ENCODE measurements at regions not wholly inside any gene's neighbourhood (a gene's known extent, or its start where the extent isn't known, plus 50 kb on each side); places are given as distances from the start of the nearest gene placed in this dataset.
"Not testable (repeated sequence)": the region's sequence is repeated elsewhere in the genome, so short reads cannot be mapped to it uniquely, and the experiment has no call there.

GRCh38 chr2:5148392-5149085 lies 543.6 kb upstream of the SOX11 start:
- DNase-seq (ENCODE audit: low spot score): no peak

- no peak for DNase-seq (ENCODE audit: low spot score)
These were observed 541.3 kb upstream of the SOX11 start for GRCh38 chr2:5150871-5151270.

- DNase-seq (ENCODE audit: low spot score): no peak
These were observed 527.2 kb upstream of the SOX11 start for GRCh38 chr2:5164776-5165525.

- DNase-seq (ENCODE audit: low spot score): no peak
These were observed 519.3 kb upstream of the SOX11 start for GRCh38 chr2:5172923-5173322.

DNA sequence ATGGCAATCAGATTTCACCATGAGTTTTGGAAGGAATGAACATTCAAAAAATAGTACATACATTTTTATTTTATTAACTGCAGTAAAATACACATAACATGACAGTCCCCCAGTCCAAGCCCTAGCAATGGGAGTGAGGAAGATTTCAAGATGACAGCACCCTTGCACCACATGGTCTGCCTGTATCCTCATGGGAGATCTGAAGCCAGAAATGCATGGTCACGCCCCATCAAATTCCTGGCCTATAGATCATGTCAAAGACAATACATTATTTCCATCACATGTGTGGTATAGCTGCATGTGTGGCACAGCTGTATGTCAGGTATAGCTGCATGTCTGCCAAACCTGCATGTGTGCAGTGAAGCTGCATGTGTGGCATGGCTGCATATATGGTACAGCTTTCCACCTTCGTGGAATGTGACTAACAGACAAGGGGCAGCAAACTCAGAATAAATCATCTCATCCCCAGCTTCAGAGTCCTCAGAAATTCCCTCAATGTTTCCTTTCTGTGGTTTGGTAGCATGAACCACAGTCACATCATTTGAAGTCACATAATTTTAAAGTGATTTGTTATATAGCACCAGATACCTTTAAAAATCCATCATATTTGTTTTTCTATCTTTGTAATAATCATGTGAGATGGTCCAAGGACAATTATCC lies 518.2 kb upstream of the SOX11 start:
- no peak for DNase-seq (ENCODE audit: low spot score)

GRCh38 chr2:5175231-5175630 lies 517.0 kb upstream of the SOX11 start:
- no peak for DNase-seq (ENCODE audit: low spot score)

DNA sequence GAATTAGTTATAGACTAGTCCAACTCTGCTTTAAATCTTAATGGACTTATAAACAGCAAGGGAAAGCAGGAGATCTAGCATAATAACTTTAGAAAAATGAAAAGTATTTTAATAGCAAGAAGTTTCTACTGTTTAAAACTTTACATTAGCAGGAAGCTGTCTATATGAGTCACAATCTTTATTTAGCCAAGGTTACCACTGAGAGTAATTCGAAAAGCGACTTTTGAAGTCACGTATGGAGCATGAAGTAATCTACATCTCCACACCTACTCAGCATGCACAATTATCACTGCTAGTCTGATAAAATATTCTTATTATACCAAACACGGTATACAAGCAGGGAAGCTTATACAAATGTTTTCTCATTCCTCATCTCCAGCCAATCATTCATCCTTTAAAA lies 515.4 kb upstream of the SOX11 start:
- DNase-seq (ENCODE audit: low spot score): no peak

- DNase-seq (ENCODE audit: low spot score): no peak
These were observed 509.2 kb upstream of the SOX11 start for GRCh38 chr2:5183031-5183430.

DNA sequence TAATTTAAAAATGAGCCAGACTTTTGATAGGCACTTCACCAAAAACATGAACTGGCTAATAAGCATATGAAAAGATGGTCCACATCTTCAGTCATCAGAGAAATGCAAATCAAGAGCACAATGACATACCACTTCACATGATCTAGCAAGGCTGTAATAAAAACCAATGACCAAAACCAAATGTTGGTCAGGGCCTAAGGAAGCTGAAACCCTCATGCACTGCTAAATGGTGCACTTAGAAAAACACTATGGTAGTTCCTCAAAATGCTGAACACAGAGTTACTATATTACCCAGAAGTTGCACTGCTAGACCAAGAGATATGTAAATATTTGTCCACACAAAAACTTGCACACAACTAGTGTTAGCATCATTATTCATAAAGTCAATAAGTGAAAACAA lies 504.9 kb upstream of the SOX11 start:
- DNase-seq (ENCODE audit: low spot score): no peak

DNA sequence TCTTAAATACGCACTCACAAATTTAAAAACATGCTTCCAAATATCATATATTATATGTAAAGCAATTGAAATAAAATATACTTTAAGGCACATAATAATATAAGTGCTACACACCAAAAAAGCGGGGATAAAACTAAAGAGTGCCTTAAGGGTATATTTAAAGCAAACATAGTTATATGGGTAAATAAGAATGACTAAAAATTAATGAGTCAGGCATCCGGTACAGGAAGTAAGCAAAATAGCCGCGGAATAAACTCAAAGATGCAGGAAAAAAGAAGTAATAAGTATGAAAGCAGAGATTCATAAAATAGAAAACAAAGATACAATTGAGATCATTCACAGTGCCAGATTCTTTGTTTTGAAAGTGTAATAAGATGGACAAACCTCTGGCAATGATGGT lies 503.5 kb upstream of the SOX11 start:
- DNase-seq (ENCODE audit: low spot score): no peak

GRCh38 chr2:5190023-5190422 lies 502.2 kb upstream of the SOX11 start:
- no peak for DNase-seq (ENCODE audit: low spot score)

- no peak for DNase-seq (ENCODE audit: low spot score)
These were observed 496.5 kb upstream of the SOX11 start for GRCh38 chr2:5195636-5196035.

- no peak for DNase-seq (ENCODE audit: low spot score)
These were observed 488.9 kb upstream of the SOX11 start for GRCh38 chr2:5203134-5203755.

DNA sequence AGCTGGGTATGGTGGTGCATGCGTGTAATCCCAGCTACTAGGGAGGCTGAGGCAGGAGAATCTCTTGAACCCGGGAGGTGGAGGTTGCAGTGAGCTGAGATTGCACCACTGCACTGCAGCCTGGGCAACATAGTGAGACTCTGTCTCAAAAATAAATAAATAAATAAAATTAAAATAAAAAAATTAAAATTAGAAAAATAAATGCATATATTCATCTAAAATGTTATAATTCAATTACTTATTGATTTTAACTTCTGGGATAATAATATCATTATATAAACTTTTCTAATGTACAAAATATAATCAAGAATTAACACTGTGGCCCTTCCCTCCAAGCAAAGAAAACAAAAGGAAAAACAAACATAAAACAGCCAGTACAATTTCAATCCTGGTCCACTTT lies 485.4 kb upstream of the SOX11 start:
- not testable (repeated sequence) for DNase-seq (ENCODE audit: low spot score)

DNA sequence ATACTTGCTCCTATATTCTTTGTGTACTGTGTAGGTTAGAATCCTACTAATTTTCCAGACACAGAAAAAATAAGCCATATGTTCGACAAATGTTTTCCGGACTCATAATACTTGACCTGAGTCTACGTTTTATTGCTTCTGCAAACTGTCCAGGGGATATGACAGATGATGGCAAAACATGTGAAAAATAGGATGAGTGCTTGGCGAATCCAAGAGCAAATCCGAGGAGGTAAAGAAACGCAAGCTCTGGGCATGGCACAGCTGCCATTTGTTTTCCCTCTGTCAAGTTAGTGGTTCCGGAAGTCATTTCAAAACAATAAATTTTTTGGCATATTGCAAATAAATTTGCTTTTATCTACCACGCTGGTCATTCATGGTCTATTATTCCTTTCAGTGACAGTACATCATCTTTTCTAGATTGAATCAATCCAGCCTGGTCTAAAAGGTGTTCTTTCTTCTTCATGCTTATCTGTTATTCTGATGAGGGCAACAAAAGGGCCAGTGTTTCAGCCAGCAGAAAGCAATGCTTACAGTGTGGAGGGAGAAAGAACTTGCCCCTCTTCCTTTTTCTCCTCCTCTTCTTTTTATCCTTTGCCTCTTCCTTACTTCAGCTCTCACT lies 476.1 kb upstream of the SOX11 start:
- no peak for DNase-seq (ENCODE audit: low spot score)

DNA sequence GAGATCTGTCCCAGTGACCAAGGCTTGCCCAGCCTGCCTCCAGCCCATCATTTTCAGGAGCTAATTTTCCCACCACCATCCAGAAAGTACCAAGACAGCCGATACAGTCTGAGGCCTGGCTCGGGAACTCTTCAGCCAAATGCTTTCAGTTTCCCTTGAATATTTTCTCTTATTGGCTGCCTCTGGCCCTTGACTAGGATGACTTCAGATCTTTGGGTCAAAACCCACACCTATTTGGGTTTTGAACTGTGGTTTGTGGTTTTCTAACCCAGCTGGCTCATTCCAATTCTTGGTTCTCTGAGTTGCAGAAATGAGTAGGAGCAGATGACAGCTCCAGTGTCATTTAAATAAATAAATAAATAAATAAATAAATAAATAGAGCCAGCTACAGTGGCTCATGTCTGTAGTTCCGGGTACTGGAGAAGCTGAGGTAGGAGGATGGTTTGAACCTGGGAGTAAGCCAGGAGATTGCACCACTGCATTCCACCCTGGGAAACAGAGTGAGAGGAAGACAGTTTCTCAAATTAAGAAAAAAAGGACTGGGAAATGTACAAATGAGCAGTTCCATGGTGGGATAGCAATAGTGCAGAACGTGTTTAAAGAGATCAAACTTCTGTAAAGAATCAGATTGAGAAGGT lies 465.0 kb upstream of the SOX11 start:
- no peak for DNase-seq (ENCODE audit: low spot score)

DNA sequence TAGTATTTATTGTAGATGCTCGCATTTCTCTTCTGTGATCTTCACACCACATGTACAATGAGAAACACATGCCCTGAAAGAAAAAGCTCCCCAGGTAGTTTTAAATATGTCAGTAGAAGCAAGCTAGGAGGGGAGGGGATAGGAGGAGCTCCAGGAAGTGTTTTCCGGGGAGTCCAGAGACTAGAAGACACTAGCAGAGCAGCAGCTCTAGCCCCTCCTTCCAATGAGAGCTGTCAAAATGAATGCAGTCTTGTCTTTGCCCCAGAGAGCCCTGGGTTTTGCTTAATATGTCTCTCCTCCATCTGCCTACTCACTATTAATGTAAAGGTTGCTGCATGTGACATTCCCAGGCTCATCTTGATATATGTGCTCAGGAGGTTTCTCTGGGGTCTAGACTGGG lies 462.6 kb upstream of the SOX11 start:
- DNase-seq (ENCODE audit: low spot score): no peak

DNA sequence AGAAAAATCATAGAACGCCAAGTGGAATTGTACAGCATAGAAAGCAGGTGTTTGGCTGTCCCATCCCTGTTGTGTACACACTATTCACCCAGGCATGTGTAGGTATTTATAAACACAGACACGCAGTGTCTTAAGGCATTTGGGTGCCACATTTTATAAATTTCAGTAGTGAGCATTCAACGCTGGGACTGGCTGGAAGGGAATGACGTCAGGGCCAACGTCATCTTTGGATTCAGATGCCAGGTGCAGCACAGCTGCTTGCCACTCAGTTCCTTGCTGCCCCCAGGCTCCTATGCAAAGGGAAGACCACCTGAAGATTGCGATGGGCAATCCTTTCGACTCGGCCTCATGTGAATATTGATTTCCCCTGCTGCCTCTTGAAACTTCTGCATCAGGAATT lies 461.7 kb upstream of the SOX11 start:
- no peak for DNase-seq (ENCODE audit: low spot score)

DNA sequence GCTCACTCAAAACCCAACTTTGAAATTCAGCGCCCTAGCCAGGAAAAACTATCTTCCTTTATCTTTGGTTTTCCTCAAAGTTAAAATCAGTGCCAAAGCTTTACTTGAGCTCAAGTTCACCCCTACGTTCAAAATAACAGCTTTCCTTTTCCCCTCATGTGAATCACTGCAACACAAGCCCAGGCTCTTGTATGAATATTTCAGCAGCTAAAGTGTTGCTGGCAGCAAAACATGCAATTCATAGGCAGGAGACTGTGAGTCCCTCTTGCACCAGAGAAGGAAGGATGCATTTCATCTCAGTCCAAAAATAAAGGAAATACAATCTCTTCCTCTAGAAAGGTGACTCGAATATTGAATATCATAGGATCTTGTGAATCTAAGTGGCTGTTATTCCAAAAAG lies 461.3 kb upstream of the SOX11 start:
- DNase-seq (ENCODE audit: low spot score): no peak

- DNase-seq (ENCODE audit: low spot score): no peak
These were observed 460.9 kb upstream of the SOX11 start for GRCh38 chr2:5231287-5231686.

DNA sequence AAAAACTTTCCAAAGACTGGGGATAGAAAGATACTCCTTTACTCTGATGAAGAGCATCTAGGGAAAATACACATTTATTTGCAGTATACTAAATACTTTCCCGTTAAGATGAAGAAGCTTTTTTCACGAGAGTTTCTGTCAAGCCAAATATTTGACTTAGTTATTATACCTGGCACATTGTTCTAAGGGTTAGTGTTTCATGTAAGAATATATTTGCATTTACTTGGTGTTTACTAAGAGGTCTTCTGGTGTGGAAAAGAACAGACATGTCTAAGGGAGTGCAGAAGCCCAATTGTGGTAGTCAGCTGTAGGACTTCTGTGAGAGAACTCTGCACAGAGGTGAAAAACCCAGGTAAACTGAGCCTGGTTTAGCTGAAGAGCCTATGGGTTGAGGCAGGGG lies 457.6 kb upstream of the SOX11 start:
- no peak for DNase-seq (ENCODE audit: low spot score)

- no peak for DNase-seq (ENCODE audit: low spot score)
These were observed 456.5 kb upstream of the SOX11 start for GRCh38 chr2:5235701-5236100.
